SH-SY5Y (cell line): ENCODE measurements at regions not wholly inside any gene's neighbourhood (a gene's known extent, or its start where the extent isn't known, plus 50 kb on each side); places are given as distances from the start of the nearest gene placed in this dataset.

Experiments
- GATA2 ChIP-seq: IDR thresholded peaks from 2 replicates; pipeline ENCODE4 v1.6.1; 2011; ENCODE audit warnings: mild to moderate bottlenecking, low read depth, low read length
- GATA3 ChIP-seq: IDR thresholded peaks from 2 replicates; pipeline ENCODE4 v1.6.1; 2011; ENCODE audit warnings: low read depth, mild to moderate bottlenecking, low read length, moderate library complexity

DNA sequence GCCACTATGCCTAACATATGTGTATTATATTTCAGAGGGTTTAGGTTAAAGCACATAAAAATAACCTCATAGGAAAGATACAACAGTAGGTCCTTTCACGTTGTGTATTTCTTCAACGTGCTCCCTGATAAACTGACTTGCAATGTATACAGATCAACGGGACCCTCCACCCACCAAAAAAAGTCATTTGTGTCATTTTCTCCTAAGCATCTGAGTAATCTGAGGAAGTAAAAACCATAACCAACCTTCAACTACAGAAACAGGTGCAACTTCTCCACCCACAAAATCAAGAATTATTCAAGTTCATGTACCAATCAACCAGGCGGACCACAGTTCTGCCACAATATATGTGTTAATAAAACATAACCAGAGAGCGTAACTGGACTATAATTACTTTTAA is 54.9 kb upstream of the NHSL1 start:
- TF ChIP-seq GATA2 (no peak), GATA3 (no peak)
